IPS-18a (cell line): ENCODE measurements at regions not wholly inside any gene's neighbourhood (a gene's known extent, or its start where the extent isn't known, plus 50 kb on each side); places are given as distances from the start of the nearest gene placed in this dataset.

Experiments
- H3K27ac ChIP-seq: one replicate; pipeline ENCODE4 v1.5.1; 2013; ENCODE audit warnings: low read length
- H3K27me3 ChIP-seq: one replicate; pipeline ENCODE4 v1.6.1; 2013; ENCODE audit warnings: mild to moderate bottlenecking, low read length; ENCODE audit not compliant: control insufficient read depth, insufficient read depth
- H3K36me3 ChIP-seq: one replicate; pipeline ENCODE4 v1.6.1; 2013; ENCODE audit warnings: low read depth, low read length; ENCODE audit not compliant: control insufficient read depth
- H3K4me1 ChIP-seq: one replicate; pipeline ENCODE4 v1.6.1; 2013; ENCODE audit warnings: low read depth, low read length; ENCODE audit not compliant: control insufficient read depth
- H3K4me3 ChIP-seq: one replicate; pipeline ENCODE4 v1.5.1; 2013; ENCODE audit warnings: low read length
- H3K9ac ChIP-seq: one replicate; pipeline ENCODE4 v1.6.1; 2013; ENCODE audit warnings: mild to moderate bottlenecking, low read length, moderate library complexity
- H3K9me3 ChIP-seq: one replicate; pipeline ENCODE4 v1.6.1; 2013; ENCODE audit warnings: low read depth, low read length; ENCODE audit not compliant: control insufficient read depth

GRCh38 chr1:229073251-229073650 is 197.7 kb upstream of the RAB4A start:
- Histone ChIP-seq H3K27ac (no peak overlapping the region), H3K4me3 (no peak overlapping the region), H3K36me3 (no peaks in the 10 kb centered on the region), H3K27me3 (no peaks in the 10 kb centered on the region), H3K9me3 (no peaks in the 10 kb centered on the region), H3K4me1 (peaks cover 7% of the 10 kb centered on the region), H3K9ac (no peak overlapping the region)

DNA sequence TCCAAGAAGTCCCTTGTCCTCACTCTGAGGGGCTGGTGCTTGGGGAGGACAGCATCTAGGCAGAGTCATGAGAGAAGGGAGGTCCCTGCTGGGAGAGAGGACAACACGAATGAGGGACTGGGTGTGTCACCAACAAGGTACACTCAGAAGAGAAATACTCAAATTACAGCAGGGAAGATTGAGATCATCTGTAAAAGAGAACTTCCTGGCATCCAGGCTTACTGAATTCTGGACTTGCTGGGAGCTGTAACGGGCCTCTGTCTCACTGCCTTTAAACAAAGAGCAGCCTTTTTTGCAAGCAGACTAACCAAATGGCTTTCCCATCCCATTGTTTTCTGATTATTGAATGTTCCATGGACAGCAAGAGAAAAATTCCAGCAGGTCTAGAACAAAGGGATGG is 195.7 kb upstream of the RAB4A start:
- H3K9me3 ChIP-seq: no peaks in the 10 kb centered on the region
- H3K4me1 ChIP-seq: peaks cover 7% of the 10 kb centered on the region
- H3K9ac ChIP-seq: no peak overlapping the region
- H3K27ac ChIP-seq: no peak overlapping the region
- no peak overlapping the region for H3K4me3 ChIP-seq
- no peaks in the 10 kb centered on the region for H3K36me3 ChIP-seq
- no peaks in the 10 kb centered on the region for H3K27me3 ChIP-seq

- Histone ChIP-seq H3K4me3 (no peak overlapping the region), H3K4me1 (peaks cover 7% of the 10 kb centered on the region), H3K9me3 (no peaks in the 10 kb centered on the region), H3K27me3 (no peaks in the 10 kb centered on the region), H3K36me3 (no peaks in the 10 kb centered on the region), H3K27ac (no peak overlapping the region), H3K9ac (no peak overlapping the region)
Measured at GRCh38 chr1:229075716-229076115, 195.2 kb upstream of the RAB4A start.

DNA sequence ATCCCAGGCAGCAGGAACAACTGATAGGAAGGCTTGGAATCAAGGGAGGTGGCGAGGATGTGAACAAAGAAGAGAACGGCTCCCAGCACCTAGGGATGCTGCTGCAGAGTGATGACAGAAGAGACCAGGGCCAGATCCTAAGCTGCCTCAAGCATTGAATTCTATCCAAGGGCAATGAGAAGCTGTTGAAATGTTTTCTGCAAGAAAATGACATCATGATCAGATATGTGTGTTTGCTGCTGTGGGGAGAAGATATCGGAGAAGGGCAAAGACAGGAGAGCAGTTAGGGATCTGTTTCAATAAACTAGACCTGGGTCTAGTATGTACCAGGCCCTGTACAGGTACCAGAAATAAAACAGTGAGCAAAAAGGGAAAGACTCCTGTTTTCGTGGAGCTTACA is 194.7 kb upstream of the RAB4A start:
- Histone ChIP-seq H3K9ac (no peak overlapping the region), H3K4me3 (no peak overlapping the region), H3K27me3 (no peaks in the 10 kb centered on the region), H3K27ac (no peak overlapping the region), H3K4me1 (peaks cover 7% of the 10 kb centered on the region), H3K36me3 (no peaks in the 10 kb centered on the region), H3K9me3 (no peaks in the 10 kb centered on the region)

DNA sequence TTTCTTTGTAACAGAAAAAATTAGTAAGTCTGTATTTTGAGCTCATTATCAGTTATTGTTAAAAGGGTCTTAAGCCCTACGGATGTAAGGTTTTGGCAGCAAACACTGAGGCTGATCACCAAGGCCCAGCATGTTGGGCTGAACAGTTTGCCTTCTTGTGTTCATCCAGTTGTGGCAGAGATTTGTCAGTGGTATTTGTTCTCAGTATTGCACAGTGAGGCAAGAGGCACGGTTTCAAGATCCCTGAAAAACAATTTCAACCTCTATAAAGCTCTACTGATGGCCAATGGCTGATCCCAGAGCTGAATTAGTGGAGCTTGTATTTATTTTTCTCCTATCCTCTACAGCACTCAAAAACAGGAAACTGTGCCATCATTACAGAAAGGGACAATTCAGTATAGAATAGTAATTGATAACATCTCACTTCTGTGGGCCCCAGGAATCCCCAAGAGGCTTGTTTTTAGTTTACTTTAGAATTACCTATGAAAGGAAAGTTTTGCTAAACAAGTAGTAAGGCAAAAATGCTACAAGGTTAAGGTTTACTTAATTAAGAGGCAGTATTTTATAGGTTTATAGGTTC is 191.8 kb upstream of the RAB4A start:
- no peaks in the 10 kb centered on the region for H3K36me3 ChIP-seq
- no peak overlapping the region for H3K4me3 ChIP-seq
- H3K9ac ChIP-seq: no peak overlapping the region
- no peak overlapping the region for H3K27ac ChIP-seq
- peaks cover 16% of the 10 kb centered on the region for H3K9me3 ChIP-seq
- H3K27me3 ChIP-seq: no peaks in the 10 kb centered on the region
- H3K4me1 ChIP-seq: peaks cover 7% of the 10 kb centered on the region

- no peak overlapping the region for H3K9ac ChIP-seq
- no peak overlapping the region for H3K27ac ChIP-seq
- H3K9me3 ChIP-seq: peaks cover 16% of the 10 kb centered on the region
- no peaks in the 10 kb centered on the region for H3K27me3 ChIP-seq
- H3K36me3 ChIP-seq: no peaks in the 10 kb centered on the region
- no peak overlapping the region for H3K4me3 ChIP-seq
- H3K4me1 ChIP-seq: peaks cover 7% of the 10 kb centered on the region
Measured at GRCh38 chr1:229080361-229080760, 190.6 kb upstream of the RAB4A start.

DNA sequence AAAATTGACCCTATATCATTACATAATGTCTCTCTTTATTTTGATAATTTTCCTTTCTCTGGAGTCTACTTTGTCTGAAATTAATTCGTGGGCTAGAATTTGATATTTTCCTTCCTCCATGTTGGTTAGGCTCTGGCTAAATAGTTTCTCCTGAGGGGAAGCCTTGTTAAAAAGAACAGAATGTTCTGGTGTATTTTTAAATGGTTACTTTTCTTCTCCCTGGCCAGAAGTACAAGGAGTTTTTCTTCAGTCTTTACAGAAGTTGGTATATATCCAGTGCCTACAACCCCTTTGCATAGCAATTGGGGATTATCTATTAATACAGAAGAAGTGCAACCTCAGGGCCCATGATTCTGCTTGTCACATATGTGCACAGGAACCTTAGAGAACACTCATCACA is 185.6 kb upstream of the RAB4A start:
- peaks cover 11% of the 10 kb centered on the region for H3K4me1 ChIP-seq
- no peak overlapping the region for H3K9ac ChIP-seq
- H3K27me3 ChIP-seq: no peaks in the 10 kb centered on the region
- H3K36me3 ChIP-seq: no peaks in the 10 kb centered on the region
- no peak overlapping the region for H3K4me3 ChIP-seq
- H3K27ac ChIP-seq: no peak overlapping the region
- H3K9me3 ChIP-seq: peaks cover 16% of the 10 kb centered on the region

DNA sequence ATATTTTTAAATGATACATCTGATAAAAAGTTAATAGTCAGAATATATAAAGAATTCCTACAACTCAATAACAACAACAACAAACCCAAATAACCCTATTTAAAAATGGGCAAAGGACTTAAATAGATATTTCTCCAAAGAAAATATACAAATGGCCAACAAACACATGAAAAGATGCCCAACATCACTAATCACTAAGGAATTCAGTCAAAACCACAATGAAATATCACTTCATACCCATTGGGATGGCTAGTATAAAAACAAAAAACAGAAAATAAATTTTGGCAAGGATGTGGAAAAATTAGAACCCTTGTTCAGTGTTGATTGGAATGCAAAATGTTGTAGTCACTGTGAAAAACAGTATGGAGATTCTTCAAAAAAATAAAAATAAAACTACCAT is 184.8 kb upstream of the RAB4A start:
- Histone ChIP-seq H3K9ac (no peak overlapping the region), H3K4me1 (peaks cover 15% of the 10 kb centered on the region), H3K27ac (no peak overlapping the region), H3K9me3 (peaks cover 16% of the 10 kb centered on the region), H3K4me3 (no peak overlapping the region), H3K36me3 (no peaks in the 10 kb centered on the region), H3K27me3 (no peaks in the 10 kb centered on the region)

DNA sequence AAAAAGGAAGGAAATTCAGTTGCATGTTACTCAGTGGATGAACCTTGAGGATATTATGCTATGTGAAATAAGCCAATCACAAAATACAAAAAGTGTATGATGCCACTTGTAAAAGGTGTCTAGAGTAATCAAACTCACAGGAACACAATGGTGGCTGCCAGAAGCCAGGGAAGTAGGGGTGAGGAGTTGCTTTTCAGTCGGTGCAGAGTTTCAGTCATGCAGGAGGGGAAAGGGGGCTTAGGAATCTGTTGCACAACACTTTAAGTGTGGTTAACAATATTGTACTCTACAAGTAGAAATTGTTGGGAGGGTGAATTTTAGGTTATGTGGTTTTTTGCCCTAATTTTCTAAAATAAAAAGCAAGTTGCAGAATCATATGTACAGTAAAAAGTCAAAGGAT is 184.2 kb upstream of the RAB4A start:
- H3K4me3 ChIP-seq: no peak overlapping the region
- H3K27me3 ChIP-seq: no peaks in the 10 kb centered on the region
- peaks cover 17% of the 10 kb centered on the region for H3K4me1 ChIP-seq
- peaks cover 13% of the 10 kb centered on the region for H3K9me3 ChIP-seq
- H3K27ac ChIP-seq: no peak overlapping the region
- no peak overlapping the region for H3K9ac ChIP-seq
- no peaks in the 10 kb centered on the region for H3K36me3 ChIP-seq

DNA sequence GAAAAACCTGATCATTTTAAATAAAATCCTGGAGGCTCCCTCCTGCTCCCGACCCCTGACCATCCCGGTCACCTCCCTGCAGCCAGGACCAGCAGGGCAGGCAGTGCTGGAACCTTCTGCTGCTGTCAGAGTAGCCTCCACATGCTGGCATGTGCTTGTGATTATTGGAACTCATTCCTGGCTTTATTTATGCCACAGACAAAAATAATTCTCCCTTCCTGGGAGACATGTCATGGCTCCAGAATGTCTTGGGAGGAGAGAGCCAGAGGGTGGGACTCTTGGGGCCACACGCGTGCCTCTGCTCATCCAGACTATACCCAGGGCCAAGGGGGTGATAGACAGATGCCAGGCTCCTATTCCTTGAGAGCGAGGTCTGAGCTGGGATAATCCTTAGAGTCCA is 183.6 kb upstream of the RAB4A start:
- H3K27ac ChIP-seq: no peak overlapping the region
- H3K9me3 ChIP-seq: peaks cover 6% of the 10 kb centered on the region
- H3K4me1 ChIP-seq: peaks cover 23% of the 10 kb centered on the region
- H3K27me3 ChIP-seq: no peaks in the 10 kb centered on the region
- no peaks in the 10 kb centered on the region for H3K36me3 ChIP-seq
- H3K4me3 ChIP-seq: no peak overlapping the region
- no peak overlapping the region for H3K9ac ChIP-seq

GRCh38 chr1:229087906-229088305 is 183.0 kb upstream of the RAB4A start:
- no peak overlapping the region for H3K27ac ChIP-seq
- H3K9me3 ChIP-seq: peaks cover under 1% of the 10 kb centered on the region
- no peak overlapping the region for H3K4me3 ChIP-seq
- H3K9ac ChIP-seq: no peak overlapping the region
- H3K36me3 ChIP-seq: no peaks in the 10 kb centered on the region
- H3K27me3 ChIP-seq: no peaks in the 10 kb centered on the region
- H3K4me1 ChIP-seq: peaks cover 29% of the 10 kb centered on the region

DNA sequence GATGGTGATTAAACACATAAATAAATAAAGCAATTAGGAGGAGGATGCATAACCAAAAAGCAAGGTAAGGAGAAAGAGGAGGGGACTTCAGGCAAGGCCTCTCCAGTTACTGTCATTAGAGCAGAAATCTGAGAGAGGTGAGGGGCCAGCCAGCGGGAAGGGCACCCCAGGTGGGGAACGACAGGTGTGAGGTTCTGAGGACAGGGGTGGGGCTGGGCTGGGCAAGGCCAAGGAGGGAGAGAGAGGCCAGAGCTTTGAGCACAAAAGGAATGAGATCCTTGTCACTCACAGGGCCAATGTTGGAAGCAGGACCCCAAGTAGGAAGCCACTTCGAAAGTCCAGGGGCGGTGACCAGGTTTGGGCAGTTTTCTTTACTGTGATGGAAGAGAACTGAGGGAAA is 182.2 kb upstream of the RAB4A start:
- no peaks in the 10 kb centered on the region for H3K9me3 ChIP-seq
- no peak overlapping the region for H3K9ac ChIP-seq
- no peak overlapping the region for H3K4me3 ChIP-seq
- H3K27ac ChIP-seq: no peak overlapping the region
- no peaks in the 10 kb centered on the region for H3K36me3 ChIP-seq
- no peaks in the 10 kb centered on the region for H3K27me3 ChIP-seq
- peaks cover 36% of the 10 kb centered on the region for H3K4me1 ChIP-seq
